ENCODE measurements at regions not wholly inside any gene's neighbourhood (a gene's known extent, or its start where the extent isn't known, plus 50 kb on each side); places are given as distances from the start of the nearest gene placed in this dataset.

- no peaks in the 10 kb centered on the region for H3K4me1 Mint-ChIP-seq
- H2AFZ ChIP-seq (replicated peaks): no peak overlapping the region
- H4K20me1 ChIP-seq (ENCODE audit: low read depth): no peaks in the 10 kb centered on the region
- no peaks in the 10 kb centered on the region for H3F3A ChIP-seq (ENCODE audit: low read depth)
- H3K9me3 ChIP-seq (ENCODE audit: low read depth): no peaks in the 10 kb centered on the region
- no peaks in the 10 kb centered on the region for H3K27me3 Mint-ChIP-seq (ENCODE audit: insufficient read depth, low read depth)
- H3K4me1 ChIP-seq: no peaks in the 10 kb centered on the region
- H3K4me3 Mint-ChIP-seq: no peak overlapping the region
- no peaks in the 10 kb centered on the region for H3K9me3 Mint-ChIP-seq
- H3K27me3 ChIP-seq: no peaks in the 10 kb centered on the region
- H3K36me3 ChIP-seq: no peaks in the 10 kb centered on the region
- H3K27ac Mint-ChIP-seq: no peak overlapping the region
- no peak overlapping the region for H3K9ac ChIP-seq
- TF ChIP-seq EZH2 (IDR thresholded peaks at IDR 0.05) (no peak), CTCF (IDR thresholded peaks at IDR 0.05) (no peak), EZH2phosphoT487 (IDR thresholded peaks at IDR 0.05) (no peak)
- DNase-seq (ENCODE audit: low spot score): no peak
- no peaks in the 10 kb centered on the region for H3K36me3 Mint-ChIP-seq
- H3K27ac ChIP-seq: no peak overlapping the region
- no peak overlapping the region for H3K4me2 ChIP-seq
- H3K79me2 ChIP-seq (ENCODE audit: low read depth): no peaks in the 10 kb centered on the region
- H3K4me3 ChIP-seq: no peak overlapping the region
Measured at GRCh38 chr2:34909992-34910705, 1311.0 kb upstream of the FAM98A start.

- Histone ChIP-seq H3K27ac (no peak overlapping the region), H3K79me2 (ENCODE audit: low read depth) (no peaks in the 10 kb centered on the region), H3K27me3 (no peaks in the 10 kb centered on the region), H3F3A (ENCODE audit: low read depth) (no peaks in the 10 kb centered on the region), H3K9ac (no peak overlapping the region), H3K36me3 (no peaks in the 10 kb centered on the region), H3K9me3 (ENCODE audit: low read depth) (no peaks in the 10 kb centered on the region), H4K20me1 (ENCODE audit: low read depth) (no peaks in the 10 kb centered on the region), H2AFZ (replicated peaks) (no peak overlapping the region), H3K4me3 (no peak overlapping the region), H3K4me1 (no peaks in the 10 kb centered on the region), H3K4me2 (no peak overlapping the region)
- no peak overlapping the region for H3K27ac Mint-ChIP-seq
- DNase-seq (ENCODE audit: low spot score): no peak
- no peaks in the 10 kb centered on the region for H3K36me3 Mint-ChIP-seq
- TF ChIP-seq EZH2 (IDR thresholded peaks at IDR 0.05) (no peak), CTCF (IDR thresholded peaks at IDR 0.05) (peak; percentile 36)
- H3K9me3 Mint-ChIP-seq: no peaks in the 10 kb centered on the region
- H3K4me3 Mint-ChIP-seq: no peak overlapping the region
- H3K27me3 Mint-ChIP-seq (ENCODE audit: insufficient read depth, low read depth): no peaks in the 10 kb centered on the region
- H3K4me1 Mint-ChIP-seq: no peaks in the 10 kb centered on the region
Measured at GRCh38 chr2:34907812-34908211, 1308.7 kb upstream of the FAM98A start.

- Histone ChIP-seq H3K4me1 (peaks cover 8% of the 10 kb centered on the region), H3K79me2 (ENCODE audit: low read depth) (no peaks in the 10 kb centered on the region), H3K4me3 (no peak overlapping the region), H3K36me3 (no peaks in the 10 kb centered on the region), H3K9me3 (ENCODE audit: low read depth) (no peaks in the 10 kb centered on the region), H3K4me2 (no peak overlapping the region), H3K9ac (no peak overlapping the region), H2AFZ (replicated peaks) (no peak overlapping the region), H3K27me3 (no peaks in the 10 kb centered on the region), H4K20me1 (ENCODE audit: low read depth) (no peaks in the 10 kb centered on the region), H3K27ac (no peak overlapping the region), H3F3A (ENCODE audit: low read depth) (no peaks in the 10 kb centered on the region)
- H3K4me3 Mint-ChIP-seq: no peak overlapping the region
- no peaks in the 10 kb centered on the region for H3K9me3 Mint-ChIP-seq
- H3K4me1 Mint-ChIP-seq: no peaks in the 10 kb centered on the region
- DNase-seq (ENCODE audit: low spot score): no peak
- no peak overlapping the region for H3K27ac Mint-ChIP-seq
- H3K36me3 Mint-ChIP-seq: no peaks in the 10 kb centered on the region
- no peaks in the 10 kb centered on the region for H3K27me3 Mint-ChIP-seq (ENCODE audit: insufficient read depth, low read depth)
- TF ChIP-seq EZH2 (IDR thresholded peaks at IDR 0.05) (no peak), CTCF (IDR thresholded peaks at IDR 0.05) (no peak), EZH2phosphoT487 (IDR thresholded peaks at IDR 0.05) (no peak)
Measured at GRCh38 chr2:34901739-34902138, 1302.6 kb upstream of the FAM98A start.

Data from neural progenitor cell (in vitro differentiated cells).